WTC11 (cell line): ENCODE measurements at regions not wholly inside any gene's neighbourhood (a gene's known extent, or its start where the extent isn't known, plus 50 kb on each side); places are given as distances from the start of the nearest gene placed in this dataset.

Experiments
- ATF1 ChIP-seq: sonication (generic); formaldehyde crosslinking; IDR thresholded peaks from 2 replicates; pipeline ENCODE4 v1.8.1; 2023; ENCODE audit warnings: mild to moderate bottlenecking, moderate library complexity, missing genetic modification reagents
- SMAD3 ChIP-seq: sonication (generic); formaldehyde crosslinking; IDR thresholded peaks from 2 replicates; pipeline ENCODE4 v1.8.0; 2022; ENCODE audit warnings: missing genetic modification reagents, mild to moderate bottlenecking, borderline replicate concordance
- TEAD4 ChIP-seq: sonication (generic); formaldehyde crosslinking; IDR thresholded peaks from 2 replicates; pipeline ENCODE4 v1.8.0; 2022; ENCODE audit warnings: mild to moderate bottlenecking, missing genetic modification reagents
- ZNF232 ChIP-seq: sonication (generic); formaldehyde crosslinking; IDR thresholded peaks from 2 replicates; pipeline ENCODE4 v1.8.0; 2022; ENCODE audit warnings: mild to moderate bottlenecking, missing genetic modification reagents
- ZNF396 ChIP-seq: fragments of 250-450 bp; sonication (Bioruptor Pico); IDR thresholded peaks from 2 replicates; pipeline ENCODE4 v1.8.0; 2021; ENCODE audit warnings: mild to moderate bottlenecking, moderate library complexity, borderline replicate concordance
- TF ChIP-seq, protein P1 (sequence below): sonication (generic); formaldehyde crosslinking; IDR thresholded peaks from 2 replicates; pipeline ENCODE4 v1.8.0; 2022; ENCODE audit warnings: mild to moderate bottlenecking, missing genetic modification reagents
- TF ChIP-seq, protein P2 (sequence below): fragments of 200-600 bp; IDR thresholded peaks from 2 replicates; pipeline ENCODE4 v1.8.0; 2022; ENCODE audit warnings: antibody characterized with exemption
- TF ChIP-seq, protein P3 (sequence below): sonication (generic); formaldehyde crosslinking; IDR thresholded peaks from 2 replicates; pipeline ENCODE4 v1.8.1; 2023; ENCODE audit warnings: mild to moderate bottlenecking, moderate library complexity, missing genetic modification reagents
- TF ChIP-seq, protein P4 (sequence below): sonication (generic); formaldehyde crosslinking; IDR thresholded peaks from 2 replicates; pipeline ENCODE4 v1.8.0; 2022; ENCODE audit warnings: mild to moderate bottlenecking, missing genetic modification reagents

GRCh38 chr9:7739595-7739994 is 60.0 kb downstream of the DMAC1 start:
- TF ChIP-seq ZNF396 (no peak), TEAD4 (CRISPR knock-in tag) (no peak), SMAD3 (CRISPR knock-in tag) (no peak), ATF1 (CRISPR knock-in tag) (no peak), ZNF232 (CRISPR knock-in tag) (no peak)
- TF ChIP-seq, protein P1, sequence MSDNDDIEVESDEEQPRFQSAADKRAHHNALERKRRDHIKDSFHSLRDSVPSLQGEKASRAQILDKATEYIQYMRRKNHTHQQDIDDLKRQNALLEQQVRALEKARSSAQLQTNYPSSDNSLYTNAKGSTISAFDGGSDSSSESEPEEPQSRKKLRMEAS (CRISPR knock-in tag), result no peak
- TF ChIP-seq, protein P2, sequence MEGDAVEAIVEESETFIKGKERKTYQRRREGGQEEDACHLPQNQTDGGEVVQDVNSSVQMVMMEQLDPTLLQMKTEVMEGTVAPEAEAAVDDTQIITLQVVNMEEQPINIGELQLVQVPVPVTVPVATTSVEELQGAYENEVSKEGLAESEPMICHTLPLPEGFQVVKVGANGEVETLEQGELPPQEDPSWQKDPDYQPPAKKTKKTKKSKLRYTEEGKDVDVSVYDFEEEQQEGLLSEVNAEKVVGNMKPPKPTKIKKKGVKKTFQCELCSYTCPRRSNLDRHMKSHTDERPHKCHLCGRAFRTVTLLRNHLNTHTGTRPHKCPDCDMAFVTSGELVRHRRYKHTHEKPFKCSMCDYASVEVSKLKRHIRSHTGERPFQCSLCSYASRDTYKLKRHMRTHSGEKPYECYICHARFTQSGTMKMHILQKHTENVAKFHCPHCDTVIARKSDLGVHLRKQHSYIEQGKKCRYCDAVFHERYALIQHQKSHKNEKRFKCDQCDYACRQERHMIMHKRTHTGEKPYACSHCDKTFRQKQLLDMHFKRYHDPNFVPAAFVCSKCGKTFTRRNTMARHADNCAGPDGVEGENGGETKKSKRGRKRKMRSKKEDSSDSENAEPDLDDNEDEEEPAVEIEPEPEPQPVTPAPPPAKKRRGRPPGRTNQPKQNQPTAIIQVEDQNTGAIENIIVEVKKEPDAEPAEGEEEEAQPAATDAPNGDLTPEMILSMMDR, result no peak
- TF ChIP-seq, protein P3, sequence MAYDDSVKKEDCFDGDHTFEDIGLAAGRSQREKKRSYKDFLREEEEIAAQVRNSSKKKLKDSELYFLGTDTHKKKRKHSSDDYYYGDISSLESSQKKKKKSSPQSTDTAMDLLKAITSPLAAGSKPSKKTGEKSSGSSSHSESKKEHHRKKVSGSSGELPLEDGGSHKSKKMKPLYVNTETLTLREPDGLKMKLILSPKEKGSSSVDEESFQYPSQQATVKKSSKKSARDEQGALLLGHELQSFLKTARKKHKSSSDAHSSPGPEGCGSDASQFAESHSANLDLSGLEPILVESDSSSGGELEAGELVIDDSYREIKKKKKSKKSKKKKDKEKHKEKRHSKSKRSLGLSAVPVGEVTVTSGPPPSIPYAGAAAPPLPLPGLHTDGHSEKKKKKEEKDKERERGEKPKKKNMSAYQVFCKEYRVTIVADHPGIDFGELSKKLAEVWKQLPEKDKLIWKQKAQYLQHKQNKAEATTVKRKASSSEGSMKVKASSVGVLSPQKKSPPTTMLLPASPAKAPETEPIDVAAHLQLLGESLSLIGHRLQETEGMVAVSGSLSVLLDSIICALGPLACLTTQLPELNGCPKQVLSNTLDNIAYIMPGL (CRISPR knock-in tag), result no peak
- TF ChIP-seq, protein P4, sequence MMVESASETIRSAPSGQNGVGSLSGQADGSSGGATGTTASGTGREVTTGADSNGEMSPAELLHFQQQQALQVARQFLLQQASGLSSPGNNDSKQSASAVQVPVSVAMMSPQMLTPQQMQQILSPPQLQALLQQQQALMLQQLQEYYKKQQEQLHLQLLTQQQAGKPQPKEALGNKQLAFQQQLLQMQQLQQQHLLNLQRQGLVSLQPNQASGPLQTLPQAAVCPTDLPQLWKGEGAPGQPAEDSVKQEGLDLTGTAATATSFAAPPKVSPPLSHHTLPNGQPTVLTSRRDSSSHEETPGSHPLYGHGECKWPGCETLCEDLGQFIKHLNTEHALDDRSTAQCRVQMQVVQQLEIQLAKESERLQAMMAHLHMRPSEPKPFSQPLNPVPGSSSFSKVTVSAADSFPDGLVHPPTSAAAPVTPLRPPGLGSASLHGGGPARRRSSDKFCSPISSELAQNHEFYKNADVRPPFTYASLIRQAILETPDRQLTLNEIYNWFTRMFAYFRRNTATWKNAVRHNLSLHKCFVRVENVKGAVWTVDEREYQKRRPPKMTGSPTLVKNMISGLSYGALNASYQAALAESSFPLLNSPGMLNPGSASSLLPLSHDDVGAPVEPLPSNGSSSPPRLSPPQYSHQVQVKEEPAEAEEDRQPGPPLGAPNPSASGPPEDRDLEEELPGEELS (CRISPR knock-in tag), result no peak
